Suprapubic skin (tissue), 3 donors: ENCODE measurements at regions not wholly inside any gene's neighbourhood (a gene's known extent, or its start where the extent isn't known, plus 50 kb on each side); places are given as distances from the start of the nearest gene placed in this dataset.

Experiments
- CTCF ChIP-seq, 2 donors: fragments of 200-600 bp in 1 of 2; fragments of 450-650 bp in 1 of 2; sonication (generic) in 1 of 2; IDR thresholded peaks; one replicate each; pipeline ENCODE4 v1.5.1; 2016 to 2019; ENCODE audit warnings: antibody characterized with exemption in 2 of 2, mild to moderate bottlenecking in 1 of 2, moderate library complexity in 1 of 2
- EP300 ChIP-seq: sonication (generic); formaldehyde crosslinking; IDR thresholded peaks from one replicate; pipeline ENCODE4 v1.6.1; 2017; ENCODE audit warnings: antibody characterized with exemption

- no peak for TF ChIP-seq EP300
- no peak for TF ChIP-seq CTCF (IDR thresholded peaks at IDR 0.05)
These were observed 105.0 kb upstream of the ADGRL2 start for GRCh38 chr1:81695741-81696140.
